Endothelial cell (in vitro differentiated cells): ENCODE measurements at regions not wholly inside any gene's neighbourhood (a gene's known extent, or its start where the extent isn't known, plus 50 kb on each side); places are given as distances from the start of the nearest gene placed in this dataset.
A peak's percentile ranks its signal among the peaks of the same experiment; 100 is the strongest.

Experiments used
- DNase-seq: peaks from one replicate; pipeline ENCODE4 v3.0.0; 2021; ENCODE audit warnings: low spot score
- H3K27ac Mint-ChIP-seq: one replicate; pipeline ENCODE4 v1.8.0; 2021; ENCODE audit warnings: mixed read lengths, inconsistent platforms; ENCODE audit not compliant: unreplicated experiment
- H3K27me3 Mint-ChIP-seq: one replicate; pipeline ENCODE4 v1.8.0; 2021; ENCODE audit warnings: mild to moderate bottlenecking, moderate library complexity, mixed read lengths, inconsistent platforms; ENCODE audit not compliant: unreplicated experiment
- H3K36me3 Mint-ChIP-seq: one replicate; pipeline ENCODE4 v1.8.0; 2021; ENCODE audit warnings: mild to moderate bottlenecking, low read depth, mixed read lengths, inconsistent platforms; ENCODE audit not compliant: unreplicated experiment
- H3K4me1 Mint-ChIP-seq: one replicate; pipeline ENCODE4 v1.8.0; 2021; ENCODE audit warnings: mild to moderate bottlenecking, mixed read lengths, inconsistent platforms; ENCODE audit not compliant: unreplicated experiment
- H3K4me3 Mint-ChIP-seq: one replicate; pipeline ENCODE4 v1.8.0; 2021; ENCODE audit warnings: mild to moderate bottlenecking, mixed read lengths, inconsistent platforms; ENCODE audit not compliant: unreplicated experiment
- H3K9me3 Mint-ChIP-seq: one replicate; pipeline ENCODE4 v1.8.0; 2021; ENCODE audit warnings: mixed read lengths, inconsistent platforms; ENCODE audit not compliant: unreplicated experiment
- TF ChIP-seq, protein P1 (sequence below): fragments of 200-600 bp; sonication (generic); IDR thresholded peaks from one replicate; pipeline ENCODE4 v1.5.0; 2021; ENCODE audit warnings: antibody characterized with exemption; ENCODE audit not compliant: unreplicated experiment

DNA sequence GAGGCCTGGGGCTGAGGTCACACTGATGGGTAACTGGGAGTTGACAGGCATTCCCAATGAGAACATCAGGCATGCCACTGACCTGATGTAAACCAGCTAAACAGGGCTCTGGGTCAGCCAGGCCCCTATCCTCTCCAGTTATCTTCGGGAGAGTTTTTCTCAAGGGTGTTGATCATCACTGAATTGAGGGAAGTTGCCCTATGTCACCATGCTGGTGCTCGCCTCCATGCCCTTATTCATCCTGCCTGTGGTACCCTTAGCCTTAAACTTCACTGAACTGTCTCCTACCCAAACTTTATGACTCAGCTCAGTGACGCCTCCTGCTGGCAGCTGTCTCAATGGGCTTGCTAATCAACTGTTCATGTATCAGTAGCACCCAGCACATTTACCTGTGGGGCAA, 80.7 kb upstream of the TNR start:
- peak; percentile 29 for DNase-seq
- no peak overlapping the region for H3K4me3 Mint-ChIP-seq

DNA sequence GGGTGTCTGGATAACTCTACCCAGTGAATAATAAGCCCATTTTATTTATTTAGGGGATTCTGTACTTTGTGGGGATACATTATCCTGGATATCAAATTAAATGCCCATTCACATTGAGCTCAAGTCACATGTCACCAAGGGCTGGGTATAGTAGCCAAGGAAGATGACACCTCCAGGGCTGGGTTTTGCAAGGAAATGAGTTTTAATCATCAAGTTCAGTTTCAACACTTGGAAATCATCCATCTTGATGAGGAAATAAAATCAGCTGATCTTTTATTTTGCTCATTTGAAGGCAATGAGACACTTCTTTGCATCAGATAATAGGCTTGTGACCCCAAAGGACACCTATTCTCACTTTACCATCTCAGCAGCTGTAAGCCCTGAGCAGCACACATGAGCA, 80.0 kb upstream of the TNR start:
- TF ChIP-seq, protein P1, sequence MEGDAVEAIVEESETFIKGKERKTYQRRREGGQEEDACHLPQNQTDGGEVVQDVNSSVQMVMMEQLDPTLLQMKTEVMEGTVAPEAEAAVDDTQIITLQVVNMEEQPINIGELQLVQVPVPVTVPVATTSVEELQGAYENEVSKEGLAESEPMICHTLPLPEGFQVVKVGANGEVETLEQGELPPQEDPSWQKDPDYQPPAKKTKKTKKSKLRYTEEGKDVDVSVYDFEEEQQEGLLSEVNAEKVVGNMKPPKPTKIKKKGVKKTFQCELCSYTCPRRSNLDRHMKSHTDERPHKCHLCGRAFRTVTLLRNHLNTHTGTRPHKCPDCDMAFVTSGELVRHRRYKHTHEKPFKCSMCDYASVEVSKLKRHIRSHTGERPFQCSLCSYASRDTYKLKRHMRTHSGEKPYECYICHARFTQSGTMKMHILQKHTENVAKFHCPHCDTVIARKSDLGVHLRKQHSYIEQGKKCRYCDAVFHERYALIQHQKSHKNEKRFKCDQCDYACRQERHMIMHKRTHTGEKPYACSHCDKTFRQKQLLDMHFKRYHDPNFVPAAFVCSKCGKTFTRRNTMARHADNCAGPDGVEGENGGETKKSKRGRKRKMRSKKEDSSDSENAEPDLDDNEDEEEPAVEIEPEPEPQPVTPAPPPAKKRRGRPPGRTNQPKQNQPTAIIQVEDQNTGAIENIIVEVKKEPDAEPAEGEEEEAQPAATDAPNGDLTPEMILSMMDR: no peak
- peaks cover 7% of the 10 kb centered on the region for H3K9me3 Mint-ChIP-seq
- no peak for DNase-seq
- H3K4me1 Mint-ChIP-seq: peaks cover 14% of the 10 kb centered on the region
- H3K27ac Mint-ChIP-seq: no peak overlapping the region
- H3K27me3 Mint-ChIP-seq: no peaks in the 10 kb centered on the region
- H3K4me3 Mint-ChIP-seq: no peak overlapping the region
- peaks cover 7% of the 10 kb centered on the region for H3K36me3 Mint-ChIP-seq

More for the DNA sequence above, 80.7 kb upstream of the TNR start:
- Mint-ChIP-seq H3K27me3 (no peaks in the 10 kb centered on the region), H3K36me3 (peaks cover 7% of the 10 kb centered on the region), H3K4me1 (peaks cover 15% of the 10 kb centered on the region), H3K9me3 (peaks cover 7% of the 10 kb centered on the region), H3K27ac (no peak overlapping the region)
- TF ChIP-seq, protein P1: peak; percentile 44

DNA sequence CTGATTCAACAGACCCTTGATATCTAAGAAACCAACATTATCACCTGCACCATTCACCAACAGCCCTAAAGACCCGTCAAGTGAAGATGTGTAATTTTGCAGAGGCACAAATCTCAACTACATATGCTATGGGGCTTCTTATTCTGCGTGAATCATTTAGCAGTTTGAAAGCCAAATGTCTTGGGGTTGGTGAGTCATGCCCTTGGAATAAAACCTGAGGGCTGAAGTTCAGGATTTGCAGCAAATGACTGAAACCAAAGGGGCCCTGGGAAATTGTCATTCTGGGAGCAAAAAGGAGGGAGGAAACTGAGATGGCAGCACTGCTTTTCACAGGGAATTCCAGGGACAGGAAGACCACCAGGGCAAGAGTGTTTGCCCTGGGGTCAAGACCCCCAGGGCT, 79.2 kb upstream of the TNR start:
- Mint-ChIP-seq H3K36me3 (peaks cover 1% of the 10 kb centered on the region), H3K4me1 (peaks cover 14% of the 10 kb centered on the region), H3K9me3 (peaks cover 1% of the 10 kb centered on the region), H3K27me3 (no peaks in the 10 kb centered on the region), H3K4me3 (no peak overlapping the region), H3K27ac (no peak overlapping the region)
- DNase-seq: no peak
- TF ChIP-seq, protein P1: no peak

DNA sequence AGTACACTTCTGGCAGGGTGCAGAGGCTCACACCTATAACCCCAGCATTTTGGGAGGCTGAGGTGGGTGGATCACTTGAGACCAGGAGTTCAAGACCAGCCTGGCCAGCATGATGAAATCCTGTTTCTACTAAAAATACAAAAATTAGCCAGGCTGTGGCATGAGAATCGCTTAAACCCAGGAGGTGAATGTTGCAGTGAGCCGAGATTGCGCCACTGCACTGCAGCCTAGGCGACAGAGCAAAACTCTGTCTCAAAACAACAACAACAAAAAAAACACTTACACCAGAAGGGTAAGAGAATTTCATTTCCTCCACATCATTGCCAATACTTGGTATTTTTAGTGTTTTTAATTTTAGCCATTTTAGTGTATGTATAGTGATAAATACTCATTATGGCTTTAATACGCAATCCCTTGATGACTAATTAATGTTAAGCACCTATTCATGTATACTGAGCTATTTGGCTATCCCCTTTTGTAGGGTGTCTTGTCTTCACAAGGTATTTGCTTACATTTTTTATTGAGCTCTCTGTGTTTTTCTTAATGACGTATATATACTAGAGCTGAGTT, 77.1 kb upstream of the TNR start:
- no peak overlapping the region for H3K27ac Mint-ChIP-seq
- H3K27me3 Mint-ChIP-seq: no peaks in the 10 kb centered on the region
- peaks cover 14% of the 10 kb centered on the region for H3K4me1 Mint-ChIP-seq
- DNase-seq: no peak
- TF ChIP-seq, protein P1: no peak
- no peaks in the 10 kb centered on the region for H3K36me3 Mint-ChIP-seq
- no peak overlapping the region for H3K4me3 Mint-ChIP-seq
- H3K9me3 Mint-ChIP-seq: no peaks in the 10 kb centered on the region

DNA sequence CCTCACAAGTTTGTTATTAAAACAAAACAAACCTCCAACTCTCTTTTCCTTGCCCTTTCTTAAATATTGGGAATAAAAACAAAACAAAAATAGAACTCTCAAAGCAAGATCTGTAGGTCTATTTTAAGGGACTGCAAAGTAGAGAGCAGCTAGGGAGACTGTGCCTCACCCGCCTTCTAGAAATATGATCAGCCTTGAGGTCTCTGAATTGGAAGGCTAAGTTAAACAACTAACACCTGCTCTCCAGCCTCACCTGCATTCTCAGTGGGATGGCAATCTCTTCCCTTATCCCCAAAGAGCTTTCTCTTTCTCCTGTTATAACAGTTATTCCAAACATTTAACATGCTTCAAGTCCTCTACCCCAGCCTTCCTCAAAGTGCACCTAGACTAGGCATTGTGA, 75.5 kb upstream of the TNR start:
- Mint-ChIP-seq H3K9me3 (no peaks in the 10 kb centered on the region), H3K4me1 (peaks cover 14% of the 10 kb centered on the region), H3K4me3 (no peak overlapping the region), H3K27me3 (no peaks in the 10 kb centered on the region), H3K27ac (no peak overlapping the region), H3K36me3 (no peaks in the 10 kb centered on the region)
- TF ChIP-seq, protein P1: no peak
- DNase-seq: no peak
